ENCODE measurements at regions not wholly inside any gene's neighbourhood (a gene's known extent, or its start where the extent isn't known, plus 50 kb on each side); places are given as distances from the start of the nearest gene placed in this dataset.

GRCh38 chr13:73251626-73252265 is 192.9 kb downstream of the KLF5 start:
- H3K27me3 Mint-ChIP-seq (ENCODE audit: low read depth), result peaks cover 36% of the 10 kb centered on the region
- peaks cover 26% of the 10 kb centered on the region for H3K4me1 Mint-ChIP-seq
- peaks cover 2% of the 10 kb centered on the region for H3K9me3 Mint-ChIP-seq
- no peak overlapping the region for H3K4me3 Mint-ChIP-seq
- peak overlapping the region; percentile 31 to 49 (median 44) for H3K27ac Mint-ChIP-seq
- H3K36me3 Mint-ChIP-seq (ENCODE audit: low read depth), result no peaks in the 10 kb centered on the region
- no peak for TF ChIP-seq CTCF (IDR thresholded peaks at IDR 0.05; ENCODE audit: unreplicated experiment in 3 of 3)

- H3K9me3 Mint-ChIP-seq, result peaks cover 2% of the 10 kb centered on the region
- H3K27ac Mint-ChIP-seq, result no peak overlapping the region
- peaks cover 26% of the 10 kb centered on the region for H3K4me1 Mint-ChIP-seq
- H3K4me3 Mint-ChIP-seq, result no peak overlapping the region
- peaks cover 34% of the 10 kb centered on the region for H3K27me3 Mint-ChIP-seq (ENCODE audit: low read depth)
- TF ChIP-seq CTCF (IDR thresholded peaks at IDR 0.05; ENCODE audit: unreplicated experiment in 3 of 3), result no peak
- H3K36me3 Mint-ChIP-seq (ENCODE audit: low read depth), result no peaks in the 10 kb centered on the region
Observed at GRCh38 chr13:73250061-73250460, 191.3 kb downstream of the KLF5 start.

GRCh38 chr13:73248711-73249580 is 190.1 kb downstream of the KLF5 start:
- H3K4me1 Mint-ChIP-seq, result peaks cover 26% of the 10 kb centered on the region
- H3K4me3 Mint-ChIP-seq, result no peak overlapping the region
- no peak for TF ChIP-seq CTCF (IDR thresholded peaks at IDR 0.05; ENCODE audit: unreplicated experiment in 3 of 3)
- peaks cover 2% of the 10 kb centered on the region for H3K9me3 Mint-ChIP-seq
- H3K27ac Mint-ChIP-seq, result peak overlapping the region; percentile 3 to 30 (median 23)
- no peaks in the 10 kb centered on the region for H3K36me3 Mint-ChIP-seq (ENCODE audit: low read depth)
- peaks cover 23% of the 10 kb centered on the region for H3K27me3 Mint-ChIP-seq (ENCODE audit: low read depth)

- peaks cover 2% of the 10 kb centered on the region for H3K9me3 Mint-ChIP-seq
- peaks cover 18% of the 10 kb centered on the region for H3K27me3 Mint-ChIP-seq (ENCODE audit: low read depth)
- peaks cover 26% of the 10 kb centered on the region for H3K4me1 Mint-ChIP-seq
- H3K27ac Mint-ChIP-seq, result no peak overlapping the region
- H3K36me3 Mint-ChIP-seq (ENCODE audit: low read depth), result no peaks in the 10 kb centered on the region
- no peak for TF ChIP-seq CTCF (IDR thresholded peaks at IDR 0.05; ENCODE audit: unreplicated experiment in 3 of 3)
- no peak overlapping the region for H3K4me3 Mint-ChIP-seq
Observed at GRCh38 chr13:73248154-73248553, 189.3 kb downstream of the KLF5 start.

- Mint-ChIP-seq H3K27me3 (ENCODE audit: low read depth) (peaks cover 18% of the 10 kb centered on the region), H3K9me3 (peaks cover 2% of the 10 kb centered on the region), H3K4me1 (peaks cover 12% of the 10 kb centered on the region), H3K4me3 (no peak overlapping the region), H3K27ac (no peak overlapping the region), H3K36me3 (ENCODE audit: low read depth) (no peaks in the 10 kb centered on the region)
- no peak for TF ChIP-seq CTCF (IDR thresholded peaks at IDR 0.05; ENCODE audit: unreplicated experiment in 3 of 3)
Observed at GRCh38 chr13:73245246-73245645, 186.4 kb downstream of the KLF5 start.

Data from nephron (organoid).